HEK293 (cell line): ENCODE measurements at regions not wholly inside any gene's neighbourhood (a gene's known extent, or its start where the extent isn't known, plus 50 kb on each side); places are given as distances from the start of the nearest gene placed in this dataset.

ENCODE experiments used
- CTCF ChIA-PET: fragments of 350-600 bp; formaldehyde crosslinking; extraction: SDS; loops from one replicate; lab custom pipeline; 2021; ENCODE audit warnings: antibody characterized with exemption; lab: Yijun Ruan, JAX
- POLR2A ChIA-PET: fragments of 300-600 bp; formaldehyde crosslinking; extraction: SDS; loops from one replicate; lab custom pipeline; 2020; ENCODE audit warnings: antibody characterized with exemption, inconsistent platforms; lab: Yijun Ruan, JAX
- H3K27ac ChIP-seq: fragments of 200-500 bp; sonication (Bioruptor generic); 2 replicates; pipeline ENCODE4 v1.5.1; 2014; ENCODE audit warnings: low read depth, low read length, control low read depth, inconsistent platforms; ENCODE audit errors: extremely low read depth
- H3K36me3 ChIP-seq, 2 experiments: fragments of 200-500 bp in 1 of 2; sonication (Bioruptor generic) in 1 of 2; 1 replicate in 1 of 2; 2 replicates in 1 of 2; pipeline ENCODE4 v1.5.1; 2014 to 2017; ENCODE audit warnings: inconsistent platforms in 2 of 2, low read length in 2 of 2; ENCODE audit not compliant: control insufficient read depth in 2 of 2, insufficient read depth in 1 of 2
- H3K4me1 ChIP-seq: fragments of 200-500 bp; sonication (Bioruptor generic); 2 replicates; pipeline ENCODE4 v1.5.1; 2014; ENCODE audit warnings: mild to moderate bottlenecking, low read length, inconsistent platforms; ENCODE audit not compliant: control insufficient read depth, insufficient read depth
- H3K4me3 ChIP-seq: 2 replicates; pipeline ENCODE4 v1.5.1; 2011; ENCODE audit warnings: low read depth, mild to moderate bottlenecking, control low read depth, low read length, moderate library complexity
- H3K9me3 ChIP-seq: fragments of 200-500 bp; sonication (Bioruptor generic); 2 replicates; pipeline ENCODE4 v1.5.1; 2014; ENCODE audit warnings: low read depth, low read length, inconsistent platforms; ENCODE audit not compliant: control insufficient read depth, insufficient read depth
- GLI4 ChIP-seq: fragments of 450-650 bp; formaldehyde crosslinking; IDR thresholded peaks from 2 replicates; pipeline ENCODE4 v1.5.1; 2016; ENCODE audit warnings: missing biosample characterization, missing genetic modification characterization
- HOXA7 ChIP-seq: sonication (generic); formaldehyde crosslinking; IDR thresholded peaks from 2 replicates; pipeline ENCODE4 v1.8.1; 2022; ENCODE audit warnings: missing genetic modification reagents, borderline replicate concordance
- ZEB2 ChIP-seq: fragments of 450-650 bp; formaldehyde crosslinking; IDR thresholded peaks from 2 replicates; pipeline ENCODE4 v1.5.1; 2016; ENCODE audit warnings: missing biosample characterization, missing genetic modification characterization
- ZNF10 ChIP-seq: fragments of 450-650 bp; formaldehyde crosslinking; IDR thresholded peaks from 2 replicates; pipeline ENCODE4 v1.5.1; 2017; ENCODE audit warnings: missing biosample characterization, missing genetic modification characterization
- ZNF292 ChIP-seq: fragments of 450-650 bp; formaldehyde crosslinking; IDR thresholded peaks from 2 replicates; pipeline ENCODE4 v1.5.1; 2016; ENCODE audit warnings: low read depth, missing biosample characterization, missing genetic modification characterization, borderline replicate concordance
- ZNF324 ChIP-seq: fragments of 450-650 bp; formaldehyde crosslinking; IDR thresholded peaks from 2 replicates; pipeline ENCODE4 v1.5.1; 2016; ENCODE audit warnings: missing biosample characterization, missing genetic modification characterization
- ZNF391 ChIP-seq: fragments of 450-650 bp; formaldehyde crosslinking; IDR thresholded peaks from 2 replicates; pipeline ENCODE4 v1.5.1; 2016; ENCODE audit warnings: low read depth, missing biosample characterization, missing genetic modification characterization, borderline replicate concordance
- ZNF621 ChIP-seq: fragments of 450-650 bp; formaldehyde crosslinking; IDR thresholded peaks from 2 replicates; pipeline ENCODE4 v1.5.1; 2017; ENCODE audit warnings: missing biosample characterization, missing genetic modification characterization
- ZNF701 ChIP-seq: fragments of 450-650 bp; formaldehyde crosslinking; IDR thresholded peaks from 2 replicates; pipeline ENCODE4 v1.5.1; 2016; ENCODE audit warnings: missing biosample characterization, missing genetic modification characterization
- TF ChIP-seq, protein P1 (sequence below): fragments of 450-650 bp; formaldehyde crosslinking; IDR thresholded peaks from 2 replicates; pipeline ENCODE4 v1.5.1; 2016; ENCODE audit warnings: missing biosample characterization, missing genetic modification characterization
- TF ChIP-seq, protein P2 (sequence below): fragments of 450-650 bp; formaldehyde crosslinking; IDR thresholded peaks from 2 replicates; pipeline ENCODE4 v1.5.1; 2016; ENCODE audit warnings: missing biosample characterization, missing genetic modification characterization
- TF ChIP-seq, protein P3 (sequence below): fragments of 450-650 bp; IDR thresholded peaks from 2 replicates; pipeline ENCODE4 v1.5.1; 2018; ENCODE audit warnings: missing biosample characterization, mild to moderate bottlenecking, missing genetic modification characterization
- TF ChIP-seq, protein P4 (sequence below): fragments of 450-650 bp; formaldehyde crosslinking; IDR thresholded peaks from 2 replicates; pipeline ENCODE4 v1.5.1; 2016; ENCODE audit warnings: missing biosample characterization, missing genetic modification characterization
- TF ChIP-seq, protein P5 (sequence below): IDR thresholded peaks from 2 replicates; pipeline ENCODE4 v1.6.1; 2011; ENCODE audit warnings: mild to moderate bottlenecking, low read depth, low read length, borderline replicate concordance

DNA sequence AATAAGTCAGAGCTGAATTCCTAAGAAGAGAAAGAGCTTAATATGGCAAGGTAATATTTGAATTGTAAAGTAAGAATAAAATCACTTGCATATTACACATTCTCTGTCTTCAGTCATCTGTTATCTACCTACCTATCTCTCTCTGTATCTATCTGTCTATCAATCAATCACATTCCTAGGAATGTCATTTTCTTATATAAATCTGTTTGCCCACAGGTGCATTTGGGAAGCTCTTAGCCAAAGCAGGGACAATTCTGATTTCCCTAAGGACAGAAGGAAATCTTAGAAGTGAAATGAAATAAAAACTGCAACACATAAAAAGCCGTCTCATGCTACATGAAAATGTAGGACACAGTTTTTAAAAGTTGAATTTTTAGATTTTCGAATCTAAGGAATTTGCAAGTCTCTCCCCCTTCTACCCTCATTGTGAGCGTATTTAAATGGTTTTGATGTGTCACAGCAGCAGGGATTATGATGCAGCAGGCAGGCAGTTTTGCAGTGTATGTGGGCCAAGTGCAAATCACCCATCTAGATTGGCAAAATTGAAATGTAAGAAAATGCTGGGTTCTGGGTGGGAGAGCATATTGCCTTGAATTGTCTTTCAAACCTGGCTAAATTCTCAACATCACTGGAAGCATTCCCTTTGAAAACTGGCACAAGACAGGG lies 155.7 kb downstream of the ACER2 start:
- Histone ChIP-seq H3K4me3 (no peak overlapping the region), H3K27ac (no peak overlapping the region), H3K9me3 (no peaks in the 10 kb centered on the region), H3K36me3 (no peaks in the 10 kb centered on the region), H3K4me1 (no peaks in the 10 kb centered on the region)
- CTCF ChIA-PET: interaction anchor here (0.8 kb wide), 1 partner anchor 9 kb away, joined by 3 read pairs; no protein-coding TSS in a partner anchor
- POLR2A ChIA-PET: no interaction called here
- TF ChIP-seq ZNF324 (no peak), ZNF10 (no peak)
- TF ChIP-seq, protein P1, sequence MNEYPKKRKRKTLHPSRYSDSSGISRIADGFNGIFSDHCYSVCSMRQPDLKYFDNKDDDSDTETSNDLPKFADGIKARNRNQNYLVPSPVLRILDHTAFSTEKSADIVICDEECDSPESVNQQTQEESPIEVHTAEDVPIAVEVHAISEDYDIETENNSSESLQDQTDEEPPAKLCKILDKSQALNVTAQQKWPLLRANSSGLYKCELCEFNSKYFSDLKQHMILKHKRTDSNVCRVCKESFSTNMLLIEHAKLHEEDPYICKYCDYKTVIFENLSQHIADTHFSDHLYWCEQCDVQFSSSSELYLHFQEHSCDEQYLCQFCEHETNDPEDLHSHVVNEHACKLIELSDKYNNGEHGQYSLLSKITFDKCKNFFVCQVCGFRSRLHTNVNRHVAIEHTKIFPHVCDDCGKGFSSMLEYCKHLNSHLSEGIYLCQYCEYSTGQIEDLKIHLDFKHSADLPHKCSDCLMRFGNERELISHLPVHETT (tag by site-specific recombination): no peak

DNA sequence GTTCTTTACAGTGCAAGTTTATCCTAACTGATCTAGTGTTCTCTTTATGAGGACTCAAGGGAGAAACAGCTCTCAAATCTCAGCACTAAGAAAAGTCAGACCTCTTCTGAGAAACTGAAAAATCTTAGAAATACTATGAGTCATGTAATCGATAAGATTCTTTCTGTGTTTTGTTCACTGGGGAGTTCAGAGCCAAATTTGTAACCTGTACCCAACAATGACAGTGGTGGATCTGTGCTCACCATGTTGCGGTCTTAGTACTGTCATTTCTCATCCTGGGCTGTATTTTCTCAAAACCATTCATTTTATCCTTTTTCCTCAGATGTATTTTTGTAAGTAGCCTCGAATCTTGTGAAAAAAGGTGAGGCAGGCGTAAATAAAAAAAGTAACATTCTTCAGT lies 146.4 kb downstream of the ACER2 start:
- Histone ChIP-seq H3K4me3 (no peak overlapping the region), H3K36me3 (no peaks in the 10 kb centered on the region), H3K27ac (no peak overlapping the region), H3K9me3 (no peaks in the 10 kb centered on the region), H3K4me1 (no peaks in the 10 kb centered on the region; the same call in 1 of the 2 replicates)
- ChIA-PET POLR2A (no interaction called here), CTCF (interaction anchor here (0.6 kb wide), 1 partner anchor 367 kb away, joined by 3 read pairs; no protein-coding TSS in a partner anchor)
- TF ChIP-seq ZNF701 (tag by site-specific recombination): no peak
- no peak for TF ChIP-seq ZNF391 (tag by site-specific recombination)
- TF ChIP-seq, protein P2, sequence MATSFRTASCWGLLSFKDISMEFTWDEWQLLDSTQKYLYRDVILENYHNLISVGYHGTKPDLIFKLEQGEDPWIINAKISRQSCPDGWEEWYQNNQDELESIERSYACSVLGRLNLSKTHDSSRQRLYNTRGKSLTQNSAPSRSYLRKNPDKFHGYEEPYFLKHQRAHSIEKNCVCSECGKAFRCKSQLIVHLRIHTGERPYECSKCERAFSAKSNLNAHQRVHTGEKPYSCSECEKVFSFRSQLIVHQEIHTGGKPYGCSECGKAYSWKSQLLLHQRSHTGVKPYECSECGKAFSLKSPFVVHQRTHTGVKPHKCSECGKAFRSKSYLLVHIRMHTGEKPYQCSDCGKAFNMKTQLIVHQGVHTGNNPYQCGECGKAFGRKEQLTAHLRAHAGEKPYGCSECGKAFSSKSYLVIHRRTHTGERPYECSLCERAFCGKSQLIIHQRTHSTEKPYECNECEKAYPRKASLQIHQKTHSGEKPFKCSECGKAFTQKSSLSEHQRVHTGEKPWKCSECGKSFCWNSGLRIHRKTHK (tag by site-specific recombination): no peak
- no peak for TF ChIP-seq ZNF292 (tag by site-specific recombination)
- TF ChIP-seq, protein P3, sequence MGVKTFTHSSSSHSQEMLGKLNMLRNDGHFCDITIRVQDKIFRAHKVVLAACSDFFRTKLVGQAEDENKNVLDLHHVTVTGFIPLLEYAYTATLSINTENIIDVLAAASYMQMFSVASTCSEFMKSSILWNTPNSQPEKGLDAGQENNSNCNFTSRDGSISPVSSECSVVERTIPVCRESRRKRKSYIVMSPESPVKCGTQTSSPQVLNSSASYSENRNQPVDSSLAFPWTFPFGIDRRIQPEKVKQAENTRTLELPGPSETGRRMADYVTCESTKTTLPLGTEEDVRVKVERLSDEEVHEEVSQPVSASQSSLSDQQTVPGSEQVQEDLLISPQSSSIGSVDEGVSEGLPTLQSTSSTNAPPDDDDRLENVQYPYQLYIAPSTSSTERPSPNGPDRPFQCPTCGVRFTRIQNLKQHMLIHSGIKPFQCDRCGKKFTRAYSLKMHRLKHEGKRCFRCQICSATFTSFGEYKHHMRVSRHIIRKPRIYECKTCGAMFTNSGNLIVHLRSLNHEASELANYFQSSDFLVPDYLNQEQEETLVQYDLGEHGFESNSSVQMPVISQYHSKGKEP: no peak
- TF ChIP-seq, protein P4, sequence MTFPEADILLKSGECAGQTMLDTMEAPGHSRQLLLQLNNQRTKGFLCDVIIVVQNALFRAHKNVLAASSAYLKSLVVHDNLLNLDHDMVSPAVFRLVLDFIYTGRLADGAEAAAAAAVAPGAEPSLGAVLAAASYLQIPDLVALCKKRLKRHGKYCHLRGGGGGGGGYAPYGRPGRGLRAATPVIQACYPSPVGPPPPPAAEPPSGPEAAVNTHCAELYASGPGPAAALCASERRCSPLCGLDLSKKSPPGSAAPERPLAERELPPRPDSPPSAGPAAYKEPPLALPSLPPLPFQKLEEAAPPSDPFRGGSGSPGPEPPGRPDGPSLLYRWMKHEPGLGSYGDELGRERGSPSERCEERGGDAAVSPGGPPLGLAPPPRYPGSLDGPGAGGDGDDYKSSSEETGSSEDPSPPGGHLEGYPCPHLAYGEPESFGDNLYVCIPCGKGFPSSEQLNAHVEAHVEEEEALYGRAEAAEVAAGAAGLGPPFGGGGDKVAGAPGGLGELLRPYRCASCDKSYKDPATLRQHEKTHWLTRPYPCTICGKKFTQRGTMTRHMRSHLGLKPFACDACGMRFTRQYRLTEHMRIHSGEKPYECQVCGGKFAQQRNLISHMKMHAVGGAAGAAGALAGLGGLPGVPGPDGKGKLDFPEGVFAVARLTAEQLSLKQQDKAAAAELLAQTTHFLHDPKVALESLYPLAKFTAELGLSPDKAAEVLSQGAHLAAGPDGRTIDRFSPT: no peak

DNA sequence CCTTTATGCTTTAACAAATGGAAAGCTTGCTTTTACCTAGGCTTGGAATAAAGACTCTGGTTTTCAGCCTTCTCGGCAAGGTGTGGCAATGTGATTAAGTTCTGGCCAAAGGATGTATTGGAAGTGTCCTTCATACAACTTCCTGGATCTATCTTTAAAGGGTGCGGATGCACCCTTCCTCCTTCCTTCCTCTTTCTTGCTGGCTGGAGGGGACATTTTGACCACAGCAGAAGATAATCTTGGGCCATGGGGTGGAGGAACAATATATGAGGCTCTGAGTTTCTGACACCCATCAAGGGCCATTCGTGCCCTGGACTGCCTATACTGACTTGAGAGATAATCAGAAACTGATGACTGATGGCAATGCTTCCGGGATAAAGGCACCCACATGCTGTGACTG lies 145.7 kb downstream of the ACER2 start:
- no peaks in the 10 kb centered on the region for H3K9me3 ChIP-seq
- POLR2A ChIA-PET: no interaction called here
- H3K4me1 ChIP-seq: no peaks in the 10 kb centered on the region; the same call in 1 of the 2 replicates
- no peaks in the 10 kb centered on the region for H3K36me3 ChIP-seq
- CTCF ChIA-PET: interaction anchor here (0.6 kb wide), 1 partner anchor 368 kb away, joined by 3 read pairs; no protein-coding TSS in a partner anchor
- H3K27ac ChIP-seq: no peak overlapping the region
- H3K4me3 ChIP-seq: no peak overlapping the region
- TF ChIP-seq, protein P2 (tag by site-specific recombination): no peak
- TF ChIP-seq ZEB2 (tag by site-specific recombination): no peak
- TF ChIP-seq HOXA7 (CRISPR knock-in tag): no peak
- TF ChIP-seq, protein P5, sequence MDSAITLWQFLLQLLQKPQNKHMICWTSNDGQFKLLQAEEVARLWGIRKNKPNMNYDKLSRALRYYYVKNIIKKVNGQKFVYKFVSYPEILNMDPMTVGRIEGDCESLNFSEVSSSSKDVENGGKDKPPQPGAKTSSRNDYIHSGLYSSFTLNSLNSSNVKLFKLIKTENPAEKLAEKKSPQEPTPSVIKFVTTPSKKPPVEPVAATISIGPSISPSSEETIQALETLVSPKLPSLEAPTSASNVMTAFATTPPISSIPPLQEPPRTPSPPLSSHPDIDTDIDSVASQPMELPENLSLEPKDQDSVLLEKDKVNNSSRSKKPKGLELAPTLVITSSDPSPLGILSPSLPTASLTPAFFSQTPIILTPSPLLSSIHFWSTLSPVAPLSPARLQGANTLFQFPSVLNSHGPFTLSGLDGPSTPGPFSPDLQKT: no peak
- TF ChIP-seq GLI4 (tag by site-specific recombination): no peak
- no peak for TF ChIP-seq ZNF621 (tag by site-specific recombination)
